ENCODE measurements at regions not wholly inside any gene's neighbourhood (a gene's known extent, or its start where the extent isn't known, plus 50 kb on each side); places are given as distances from the start of the nearest gene placed in this dataset.
"Not testable (repeated sequence)": the region's sequence is repeated elsewhere in the genome, so short reads cannot be mapped to it uniquely, and the experiment has no call there.

- DNase-seq: no peak
Measured at GRCh38 chr12:87520968-87521367, 508.2 kb downstream of the C12orf50 start.

- no peak for DNase-seq
Measured at GRCh38 chr12:87518481-87518880, 510.7 kb downstream of the C12orf50 start.

- DNase-seq: no peak
Measured at GRCh38 chr12:87518036-87518435, 511.2 kb downstream of the C12orf50 start.

GRCh38 chr12:87513536-87514280 lies 515.5 kb downstream of the C12orf50 start:
- DNase-seq: no peak

- DNase-seq: no peak
Measured at GRCh38 chr12:87511371-87511770, 517.8 kb downstream of the C12orf50 start.

GRCh38 chr12:87509237-87509820 lies 519.9 kb downstream of the C12orf50 start:
- DNase-seq: no peak

GRCh38 chr12:87491598-87491997 lies 537.6 kb downstream of the C12orf50 start:
- DNase-seq: no peak

GRCh38 chr12:87491089-87491488 lies 538.1 kb downstream of the C12orf50 start:
- DNase-seq: no peak

GRCh38 chr12:87469295-87469694 lies 559.9 kb downstream of the C12orf50 start:
- DNase-seq: no peak

- no peak for DNase-seq
Measured at GRCh38 chr12:87467936-87468335, 561.3 kb downstream of the C12orf50 start.

GRCh38 chr12:87464565-87464964 lies 564.6 kb downstream of the C12orf50 start:
- DNase-seq: no peak

GRCh38 chr12:87444039-87444438 lies 585.2 kb downstream of the C12orf50 start:
- DNase-seq: no peak

GRCh38 chr12:87441511-87441910 lies 587.7 kb downstream of the C12orf50 start:
- no peak for DNase-seq

- DNase-seq: no peak
Measured at GRCh38 chr12:87439990-87440827, 589.0 kb downstream of the C12orf50 start.

GRCh38 chr12:87430444-87430843 lies 598.8 kb downstream of the C12orf50 start:
- no peak for DNase-seq

GRCh38 chr12:87428701-87429277 lies 600.4 kb downstream of the C12orf50 start:
- no peak for DNase-seq

GRCh38 chr12:87427770-87428169 lies 601.4 kb downstream of the C12orf50 start:
- no peak for DNase-seq

GRCh38 chr12:87425942-87426554 lies 603.2 kb downstream of the C12orf50 start:
- DNase-seq: no peak

GRCh38 chr12:87421233-87421632 lies 608.0 kb downstream of the C12orf50 start:
- not testable (repeated sequence) for DNase-seq

GRCh38 chr12:87413784-87414183 lies 615.4 kb downstream of the C12orf50 start:
- DNase-seq: no peak

- DNase-seq: no peak
Measured at GRCh38 chr12:87406926-87407325, 622.3 kb downstream of the C12orf50 start.

GRCh38 chr12:87405918-87406317 lies 623.3 kb downstream of the C12orf50 start:
- no peak for DNase-seq

- not testable (repeated sequence) for DNase-seq
Measured at GRCh38 chr12:87394168-87394567, 635.0 kb downstream of the C12orf50 start.

Data from NCI-H774 (cell line).